NCI-H2196 (cell line): ENCODE measurements at regions not wholly inside any gene's neighbourhood (a gene's known extent, or its start where the extent isn't known, plus 50 kb on each side); places are given as distances from the start of the nearest gene placed in this dataset.

Source experiments
- DNase-seq: peaks from one replicate; lab custom pipeline; 2025; ENCODE audit not compliant: unreplicated experiment; lab: John Stamatoyannopoulos, UW

DNA sequence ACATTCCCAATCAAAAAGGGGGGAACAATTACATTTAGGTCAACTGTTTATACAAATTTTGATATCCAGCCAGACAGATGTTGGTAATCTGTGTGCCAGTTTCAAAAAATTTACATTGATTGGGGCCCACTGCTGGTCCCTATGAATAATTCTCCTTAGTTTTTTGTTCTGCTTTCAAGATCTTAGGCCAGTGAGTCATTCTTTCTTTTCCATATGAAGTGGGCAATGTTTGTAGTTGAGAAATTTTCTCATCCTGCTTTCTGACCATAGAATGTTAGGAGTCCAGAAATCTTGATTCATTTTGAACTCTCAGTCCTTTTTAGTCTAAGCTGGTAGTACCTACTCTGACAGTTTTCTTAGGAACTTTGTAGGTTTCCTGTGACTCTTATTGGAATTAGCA is 244.3 kb downstream of the DIO2 start:
- DNase-seq = no peak

DNA sequence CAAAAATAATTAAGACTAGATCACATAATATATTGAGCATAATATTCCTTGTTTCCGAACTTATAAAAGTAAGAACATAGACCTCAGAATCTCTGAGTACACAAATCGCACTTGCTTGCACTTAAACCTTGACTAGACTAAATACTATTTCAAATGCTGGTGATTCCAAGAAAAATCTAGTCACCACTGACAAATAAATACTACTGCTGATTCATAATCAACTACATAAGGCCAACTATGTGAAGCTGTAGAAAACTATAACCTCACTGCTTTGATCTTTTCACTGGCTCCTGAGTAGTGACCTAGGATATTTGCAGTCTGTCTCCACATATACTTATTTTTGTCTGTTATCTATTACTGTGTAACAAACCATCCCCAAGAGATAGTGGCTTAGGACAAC is 245.4 kb downstream of the DIO2 start:
- no peak for DNase-seq

- no peak for DNase-seq
Observed at GRCh38 chr14:79961197-79961596, 250.1 kb downstream of the DIO2 start.

DNA sequence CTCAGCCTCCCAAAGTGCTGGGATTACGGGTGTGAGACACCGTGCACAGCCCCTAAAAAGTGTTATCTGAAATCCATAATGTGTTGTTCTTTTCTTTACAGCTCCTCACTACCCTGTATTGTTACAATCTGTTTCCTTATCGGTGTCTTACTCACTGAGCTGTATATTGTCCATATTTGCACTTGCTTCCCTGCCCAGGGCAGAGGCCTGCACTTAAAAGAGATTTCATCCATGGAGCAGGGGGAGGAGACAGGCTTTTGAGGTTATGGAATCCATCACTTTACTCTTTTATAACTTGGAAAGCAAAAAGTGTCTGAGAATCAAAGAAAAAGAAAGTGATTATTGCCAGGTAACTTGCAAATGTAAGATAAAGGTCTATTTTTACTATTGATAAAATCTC is 251.0 kb downstream of the DIO2 start:
- DNase-seq = no peak

DNA sequence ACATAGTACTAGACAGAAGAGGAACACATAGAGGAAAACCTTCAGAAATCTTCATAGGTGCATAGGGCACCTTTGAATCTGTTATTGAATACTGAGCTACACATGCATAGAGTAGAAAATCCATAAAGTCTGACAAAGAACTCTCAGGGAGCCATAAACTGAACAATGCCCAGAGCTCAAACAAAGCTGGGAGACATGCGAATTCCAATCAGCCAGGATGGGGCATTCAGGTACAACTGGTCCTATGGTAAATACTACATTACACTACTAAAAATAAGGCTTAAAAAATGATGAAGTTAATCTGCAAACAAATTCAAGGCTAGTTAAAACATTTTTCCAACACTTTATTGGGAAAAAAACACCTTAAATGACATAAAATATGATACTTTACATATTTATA is 259.7 kb downstream of the DIO2 start:
- no peak for DNase-seq

DNA sequence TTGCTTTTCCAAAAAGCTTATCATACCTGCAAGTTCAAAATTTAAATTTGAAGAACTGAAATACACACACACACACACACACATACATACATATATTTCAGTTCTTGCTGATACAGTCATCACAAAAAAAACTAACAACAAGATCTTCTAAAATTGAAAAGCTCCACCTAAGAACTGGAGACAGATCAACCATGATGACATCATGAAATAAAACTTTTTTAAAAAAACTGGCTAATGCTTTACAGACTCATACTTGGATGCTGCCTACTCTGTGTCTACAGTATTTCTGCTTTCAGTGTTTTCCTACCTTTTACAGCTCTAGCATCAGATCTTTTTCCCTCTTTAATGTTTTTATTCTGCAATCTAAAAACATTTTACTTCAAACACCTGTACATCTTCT is 261.4 kb downstream of the DIO2 start:
- DNase-seq = no peak

DNA sequence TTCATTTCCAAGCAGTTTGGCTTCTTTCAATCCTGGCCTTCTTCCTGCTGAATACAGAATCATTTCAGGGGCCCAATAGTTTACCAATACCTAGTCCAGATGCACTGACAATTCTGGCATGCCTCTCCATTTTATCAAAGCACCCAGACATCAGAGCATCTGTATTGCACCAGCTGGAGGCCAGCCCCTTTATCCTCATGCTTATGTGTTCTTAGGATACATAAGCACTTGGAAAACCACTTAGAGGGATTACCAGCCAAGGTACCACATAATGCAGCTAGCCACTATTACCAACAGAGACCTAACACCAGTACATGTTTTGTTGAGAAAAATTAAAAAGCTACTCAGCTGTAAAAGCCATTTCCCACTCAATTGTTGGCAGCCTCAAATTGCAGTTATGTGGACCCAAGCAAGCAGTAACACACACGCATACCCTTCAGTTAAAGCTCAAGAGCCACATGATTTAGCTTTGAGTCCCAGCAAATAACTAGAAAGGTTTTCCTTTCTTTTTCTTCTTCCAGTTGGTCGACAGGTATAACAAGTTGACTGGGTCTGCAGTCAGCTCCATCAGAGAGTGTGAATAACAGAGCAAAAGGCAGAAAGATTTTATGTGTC is 263.8 kb downstream of the DIO2 start:
- no peak for DNase-seq

DNA sequence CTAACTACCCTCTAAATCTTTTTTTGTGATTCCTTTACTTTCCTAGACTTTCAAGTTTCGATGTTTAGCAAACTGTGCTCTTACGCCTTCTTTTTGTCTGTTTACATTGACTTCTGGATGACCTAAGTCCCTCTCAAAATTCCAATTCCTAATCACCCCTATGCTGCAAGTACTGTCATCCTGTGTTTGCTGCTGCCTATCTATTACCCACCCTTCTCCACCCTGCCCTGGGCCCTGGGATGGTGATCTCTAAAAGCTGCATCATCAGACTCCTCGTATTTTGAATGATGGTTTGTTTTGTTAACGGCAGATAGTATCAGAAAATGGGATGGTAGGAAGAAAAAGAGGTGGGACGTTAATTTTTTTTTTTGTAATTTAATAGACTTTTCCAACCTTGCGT is 272.1 kb downstream of the DIO2 start:
- DNase-seq = no peak

DNA sequence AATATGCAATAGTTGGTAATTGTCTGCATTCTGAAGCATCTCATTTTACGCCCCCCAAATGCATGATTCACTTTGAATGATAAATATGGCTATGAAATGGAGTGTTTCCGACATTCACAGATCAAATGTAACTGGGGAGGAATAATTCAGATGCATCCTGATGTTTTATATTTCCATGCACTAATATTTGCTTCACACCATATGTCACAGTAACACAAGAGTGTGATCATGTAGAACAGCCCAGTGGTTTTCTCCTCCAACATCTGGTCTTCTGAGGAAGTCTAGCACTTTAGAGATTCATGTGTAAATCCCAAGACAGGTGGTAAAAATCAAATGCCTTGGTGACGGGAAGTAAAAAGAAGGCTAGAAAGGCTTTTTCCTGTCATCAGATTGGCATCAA is 273.1 kb downstream of the DIO2 start:
- DNase-seq = no peak

GRCh38 chr14:79937433-79937832 is 273.9 kb downstream of the DIO2 start:
- no peak for DNase-seq

DNA sequence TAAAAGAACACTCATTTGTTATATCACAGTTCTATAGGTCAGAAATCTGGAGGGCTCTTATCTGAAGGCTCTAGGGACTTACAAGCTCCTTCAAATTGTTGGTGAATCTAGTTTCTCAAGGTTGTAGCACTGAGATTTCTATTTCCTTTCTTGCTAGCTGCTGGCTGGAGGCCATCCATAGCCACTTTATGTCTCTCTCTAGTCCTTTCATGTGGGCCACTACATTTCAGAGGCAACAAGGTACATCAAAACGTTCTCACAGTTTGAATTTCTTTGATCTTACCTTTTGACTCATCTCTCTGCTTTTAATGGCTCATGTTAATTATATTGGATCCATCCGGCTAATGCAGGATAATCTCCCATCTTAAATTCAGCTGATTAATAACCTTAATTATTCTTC is 286.8 kb downstream of the DIO2 start:
- DNase-seq = no peak

DNA sequence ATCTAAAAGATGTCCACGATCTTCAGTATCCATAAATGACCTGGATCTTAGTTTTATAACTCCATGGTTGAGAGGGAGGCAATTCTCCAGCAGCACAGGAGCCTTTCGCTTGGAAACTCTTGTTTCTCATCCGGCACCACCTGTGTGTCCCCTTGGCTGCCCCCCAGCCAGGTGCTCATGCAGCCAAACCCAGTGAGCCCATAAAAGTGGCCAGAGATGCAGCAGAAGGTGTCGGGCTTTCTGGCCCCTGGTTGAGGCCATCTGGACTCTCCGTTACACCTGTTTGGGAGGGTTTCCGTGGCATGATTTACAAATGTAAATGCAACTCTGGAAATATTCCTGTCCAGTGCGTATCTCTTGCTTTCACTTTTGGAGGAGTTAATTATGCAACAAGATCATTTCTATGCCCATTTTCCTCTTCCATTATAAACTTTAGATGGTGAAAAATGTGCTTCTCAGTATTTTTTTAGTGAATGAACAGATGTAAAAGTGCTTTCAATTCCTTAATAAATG is 291.1 kb downstream of the DIO2 start:
- DNase-seq = no peak
